H1 (cell line): ENCODE measurements at regions not wholly inside any gene's neighbourhood (a gene's known extent, or its start where the extent isn't known, plus 50 kb on each side); places are given as distances from the start of the nearest gene placed in this dataset.

Experiments used
- CTCF ChIA-PET: fragments of 300-600 bp; sonication (Branson Sonifier 250); formaldehyde crosslinking; loops from one replicate; lab custom pipeline; 2021; ENCODE audit not compliant: partially characterized antibody; lab: Charles Lee
- POLR2A ChIA-PET: fragments of 300-600 bp; sonication (Branson Sonifier 250); formaldehyde crosslinking; loops from one replicate; lab custom pipeline; 2021; ENCODE audit warnings: inconsistent platforms; ENCODE audit not compliant: partially characterized antibody; lab: Charles Lee
- DNase-seq, 2 experiments: peaks; one replicate each; pipeline versions ENCODE4 v3.0.0 to v3.0.0-alpha.2; 2010 to 2022; ENCODE audit warnings: low spot score in 2 of 2, low read depth in 1 of 2, mixed read lengths in 1 of 2
- FAIRE-seq: peaks from 2 replicates; lab custom pipeline; 2011; peaks lifted over from hg19 to GRCh38; lab: Jason Lieb, UNC
- H2AFZ ChIP-seq: 2 replicates; pipeline ENCODE4 v1.8.1; 2012; ENCODE audit warnings: low read length, inconsistent platforms
- H2AK5ac ChIP-seq: 2 replicates; pipeline ENCODE4 v1.6.1; 2013; ENCODE audit warnings: low read depth, low read length
- H2BK120ac ChIP-seq: replicated peaks from 2 replicates; pipeline ENCODE3; 2013; ENCODE audit warnings: low read depth, low read length, inconsistent platforms
- H2BK12ac ChIP-seq: 2 replicates; pipeline ENCODE4 v1.6.1; 2013; ENCODE audit warnings: low read depth, low read length
- H2BK15ac ChIP-seq: 2 replicates; pipeline ENCODE4 v1.6.1; 2013; ENCODE audit warnings: low read length
- H2BK20ac ChIP-seq: 2 replicates; pipeline ENCODE4 v1.6.1; 2013; ENCODE audit warnings: low read length
- H2BK5ac ChIP-seq: 2 replicates; pipeline ENCODE4 v1.6.1; 2013; ENCODE audit warnings: low read depth, low read length
- H3K14ac ChIP-seq: 2 replicates; pipeline ENCODE4 v1.6.1; 2013; ENCODE audit warnings: inconsistent platforms; ENCODE audit not compliant: insufficient read length
- H3K18ac ChIP-seq: 2 replicates; pipeline ENCODE4 v1.6.1; 2013; ENCODE audit warnings: low read length; ENCODE audit errors: extremely low read depth
- H3K23ac ChIP-seq: 2 replicates; pipeline ENCODE4 v1.6.1; 2013; ENCODE audit warnings: inconsistent platforms; ENCODE audit not compliant: insufficient read length
- H3K23me2 ChIP-seq: 2 replicates; pipeline ENCODE4 v1.6.1; 2013; ENCODE audit warnings: low read depth, low read length
- H3K27ac ChIP-seq: 2 replicates; pipeline ENCODE4 v1.6.1; 2011; ENCODE audit warnings: low read depth, low read length, inconsistent platforms
- H3K27me3 ChIP-seq, 4 experiments: replicated peaks in 1 of 4; 1 replicate in 1 of 4; 2 replicates in 3 of 4; pipeline versions ENCODE4 v1.6.1 to v1.8.1; 2011 to 2013; ENCODE audit warnings: low read length in 3 of 4, mild to moderate bottlenecking in 3 of 4, inconsistent platforms in 2 of 4, mixed read lengths in 2 of 4, moderate library complexity in 1 of 4; ENCODE audit not compliant: control insufficient read depth in 3 of 4, insufficient read depth in 3 of 4; ENCODE audit errors: extremely low read depth in 1 of 4
- H3K36me3 ChIP-seq, 4 experiments: 2 replicates each; pipeline versions ENCODE4 v1.6.1 to v1.8.1; 2011 to 2013; ENCODE audit warnings: mild to moderate bottlenecking in 4 of 4, low read length in 3 of 4, moderate library complexity in 2 of 4, control low read depth in 1 of 4, inconsistent platforms in 1 of 4; ENCODE audit not compliant: insufficient read depth in 4 of 4, control insufficient read depth in 2 of 4
- H3K4ac ChIP-seq: replicated peaks from 2 replicates; pipeline ENCODE3; 2013; ENCODE audit warnings: low read length, low read depth, mixed read lengths, inconsistent platforms; ENCODE audit not compliant: insufficient read length
- H3K4me1 ChIP-seq, 4 experiments: replicated peaks in 1 of 4; 1 replicate in 1 of 4; 2 replicates in 3 of 4; pipeline versions ENCODE4 v1.6.1 to v1.8.1; 2011 to 2013; ENCODE audit warnings: low read length in 3 of 4, inconsistent platforms in 2 of 4, mixed read lengths in 1 of 4; ENCODE audit not compliant: insufficient read depth in 4 of 4, control insufficient read depth in 3 of 4
- H3K4me2 ChIP-seq, 2 experiments: 2 replicates each; pipeline versions ENCODE4 v1.6.1 to v1.8.1; 2011 to 2013; ENCODE audit warnings: low read depth in 2 of 2, low read length in 2 of 2, control low read depth in 1 of 2, inconsistent platforms in 1 of 2, mild to moderate bottlenecking in 1 of 2; ENCODE audit not compliant: insufficient read depth in 1 of 2
- H3K4me3 ChIP-seq, 4 experiments: fragments of 200-600, 300-600 bp in 1 of 4; sonication (generic), shearing (Covaris generic), sonication (Bioruptor Twin) in 1 of 4; 2 replicates each; pipeline versions ENCODE4 v1.5.1 to v1.8.1; 2011 to 2016; ENCODE audit warnings: low read length in 4 of 4, low read depth in 3 of 4, control low read depth in 2 of 4, inconsistent platforms in 2 of 4, mild to moderate bottlenecking in 2 of 4, mixed read lengths in 1 of 4, moderate library complexity in 1 of 4; ENCODE audit not compliant: insufficient read depth in 2 of 4; ENCODE audit errors: extremely low read depth in 1 of 4
- H3K56ac ChIP-seq: replicated peaks from 2 replicates; pipeline ENCODE3; 2013; ENCODE audit warnings: low read depth, mild to moderate bottlenecking, mixed read lengths, low read length, inconsistent platforms; ENCODE audit not compliant: insufficient read length
- H3K79me1 ChIP-seq: 2 replicates; pipeline ENCODE4 v1.6.1; 2013; ENCODE audit warnings: low read depth, low read length, control low read depth
- H3K79me2 ChIP-seq, 2 experiments: 2 replicates each; pipeline versions ENCODE4 v1.6.1 to v1.8.1; 2012 to 2013; ENCODE audit warnings: low read length in 2 of 2, mild to moderate bottlenecking in 2 of 2, inconsistent platforms in 1 of 2; ENCODE audit not compliant: insufficient read depth in 2 of 2, control insufficient read depth in 1 of 2
- H3K9ac ChIP-seq, 4 experiments: replicated peaks in 1 of 4; 1 replicate in 1 of 4; 2 replicates in 3 of 4; pipeline versions ENCODE4 v1.6.1 to v1.8.1; 2011 to 2013; ENCODE audit warnings: low read depth in 3 of 4, low read length in 3 of 4, control low read depth in 2 of 4, mild to moderate bottlenecking in 2 of 4, moderate library complexity in 2 of 4, inconsistent platforms in 1 of 4; ENCODE audit errors: extremely low read depth in 1 of 4
- H3K9me3 ChIP-seq, 2 experiments: 2 replicates each; pipeline versions ENCODE4 v1.6.1 to v1.8.1; 2012 to 2013; ENCODE audit warnings: mild to moderate bottlenecking in 2 of 2, moderate library complexity in 2 of 2, control low read depth in 1 of 2, inconsistent platforms in 1 of 2, low read depth in 1 of 2, low read length in 1 of 2, mixed read lengths in 1 of 2; ENCODE audit not compliant: insufficient read depth in 2 of 2
- H4K20me1 ChIP-seq, 2 experiments: replicated peaks in 1 of 2; 2 replicates each; pipeline versions ENCODE3 to v1.8.1; 2011 to 2013; ENCODE audit warnings: inconsistent platforms in 2 of 2, low read length in 2 of 2, mild to moderate bottlenecking in 1 of 2; ENCODE audit not compliant: insufficient read depth in 2 of 2, control insufficient read depth in 1 of 2
- H4K5ac ChIP-seq: 2 replicates; pipeline ENCODE4 v1.6.1; 2013; ENCODE audit warnings: low read length, low read depth, mixed read lengths, inconsistent platforms; ENCODE audit not compliant: insufficient read length
- H4K8ac ChIP-seq: 2 replicates; pipeline ENCODE4 v1.8.0; 2013; ENCODE audit warnings: mild to moderate bottlenecking, moderate library complexity, low read length, inconsistent platforms; ENCODE audit not compliant: insufficient read depth; ENCODE audit errors: extremely low read depth
- H4K91ac ChIP-seq: replicated peaks from 2 replicates; pipeline ENCODE3; 2013; ENCODE audit warnings: low read length, mixed read lengths, inconsistent platforms; ENCODE audit not compliant: insufficient read length
- ATF3 ChIP-seq: IDR thresholded peaks from 2 replicates; pipeline ENCODE4 v1.6.1; 2011; ENCODE audit warnings: low read depth, mild to moderate bottlenecking, low read length; ENCODE audit not compliant: insufficient read depth
- BRCA1 ChIP-seq: IDR thresholded peaks from 2 replicates; pipeline ENCODE4 v1.6.1; 2012; ENCODE audit warnings: low read depth, low read length, improper control_type of control experiment
- CHD1 ChIP-seq: IDR thresholded peaks from 2 replicates; pipeline ENCODE4 v1.6.1; 2012; ENCODE audit warnings: low read depth, low read length, improper control_type of control experiment
- CREB1 ChIP-seq: IDR thresholded peaks from 2 replicates; pipeline ENCODE4 v1.6.1; 2012; ENCODE audit warnings: inconsistent platforms
- CTCF ChIP-seq, 3 experiments: IDR thresholded peaks; 1 replicate in 2 of 3; 2 replicates in 1 of 3; pipeline versions ENCODE4 v1.5.1 to v1.6.1; 2011; ENCODE audit warnings: low read length in 3 of 3, mild to moderate bottlenecking in 3 of 3, inconsistent platforms in 2 of 3, low read depth in 1 of 3, moderate library complexity in 1 of 3; ENCODE audit not compliant: insufficient read depth in 1 of 3; ENCODE audit errors: control extremely low read depth in 1 of 3
- JUN ChIP-seq: IDR thresholded peaks from 2 replicates; pipeline ENCODE4 v1.6.1; 2011; ENCODE audit warnings: low read depth, mild to moderate bottlenecking, improper control_type of control experiment, low read length
- KDM4A ChIP-seq: IDR thresholded peaks from one replicate; pipeline ENCODE4 v1.7.1; 2012; ENCODE audit warnings: low read depth, mild to moderate bottlenecking, moderate library complexity, low read length, inconsistent platforms; ENCODE audit not compliant: severe bottlenecking
- SIN3A ChIP-seq, 2 experiments: IDR thresholded peaks in 1 of 2; conservative IDR thresholded peaks in 1 of 2; 2 replicates each; pipeline ENCODE4 v1.6.1; 2011 to 2012; ENCODE audit warnings: low read length in 2 of 2, improper control_type of control experiment in 1 of 2, low read depth in 1 of 2, mild to moderate bottlenecking in 1 of 2
- SP1 ChIP-seq: IDR thresholded peaks from 2 replicates; pipeline ENCODE4 v1.6.1; 2011; ENCODE audit warnings: low read depth, low read length
- SRF ChIP-seq: IDR thresholded peaks from 2 replicates; pipeline ENCODE4 v1.6.1; 2011; ENCODE audit warnings: mild to moderate bottlenecking, low read depth, low read length, moderate library complexity
- ZNF274 ChIP-seq: IDR thresholded peaks from 2 replicates; pipeline ENCODE4 v1.7.0; 2012; ENCODE audit warnings: low read length, borderline replicate concordance; ENCODE audit errors: extremely low read depth
- WGBS, 2 experiments: shearing (Covaris generic) in 1 of 2; methylation state at CpG; one replicate each; pipeline versions ENCODE4 v1.1.6 to v1.1.7; 2013 to 2015; ENCODE audit warnings: low lambda C conversion rate in 2 of 2, mixed read lengths in 2 of 2, inconsistent platforms in 1 of 2, low coverage in 1 of 2, missing lambda C conversion rate in 1 of 2; ENCODE audit not compliant: insufficient replicate concordance in 2 of 2, insufficient coverage in 1 of 2, insufficient read length in 1 of 2; ENCODE audit errors: extremely low coverage in 1 of 2, missing lambda C conversion rate in 1 of 2; 5-methylcytosine and 5-hydroxymethylcytosine counted together

GRCh38 chr3:107106316-107106715 lies 270.9 kb upstream of the CCDC54 start:
- Histone ChIP-seq H4K5ac (no peak overlapping the region), H2BK5ac (no peak overlapping the region), H3K9me3 (peaks cover 4 to 8% of the 10 kb centered on the region in 2 experiments; a peak in 1 of 4 replicates), H3K79me2 (no peaks in the 10 kb centered on the region), H3K4me1 (no peaks in the 10 kb centered on the region), H3K4me2 (no peak overlapping the region), H3K23me2 (no peaks in the 10 kb centered on the region), H3K9ac (no peak overlapping the region), H3K18ac (no peak overlapping the region), H4K20me1 (no peaks in the 10 kb centered on the region), H3K36me3 (no peaks in the 10 kb centered on the region), H3K56ac (no peak overlapping the region), H2AFZ (no peak overlapping the region), H3K4ac (no peak overlapping the region), H4K91ac (no peak overlapping the region), H3K27me3 (no peaks in the 10 kb centered on the region), H3K27ac (no peak overlapping the region), H3K4me3 (no peak overlapping the region), H2BK20ac (no peak overlapping the region), H3K14ac (no peak overlapping the region), H2BK120ac (no peak overlapping the region), H2AK5ac (no peak overlapping the region), H4K8ac (no peak overlapping the region), H3K79me1 (no peaks in the 10 kb centered on the region), H3K23ac (no peak overlapping the region), H2BK12ac (no peak overlapping the region), H2BK15ac (no peak overlapping the region)
- TF ChIP-seq SRF (no peak), BRCA1 (no peak), ATF3 (no peak), SP1 (no peak), CHD1 (no peak), ZNF274 (no peak), CREB1 (no peak), CTCF (IDR thresholded peaks at IDR 0.05; ENCODE audit: control extremely low read depth in 1 of 3, insufficient read depth in 1 of 3, low read depth in 1 of 3, low read length in 3 of 3) (no peak), JUN (no peak), SIN3A (conservative IDR thresholded peaks at IDR 0.05 in 1 of 2, IDR thresholded peaks at IDR 0.05 in 1 of 2; ENCODE audit: low read depth in 1 of 2, low read length in 2 of 2) (no peak), KDM4A (no peak)
- DNase-seq: no peak
- 85% methylated on average over 7 of the region's 7 CpGs; no CpG with 5 or more reads in 1 of the 2 experiments for WGBS, 2 experiments
- no peak for FAIRE-seq
- CTCF ChIA-PET: interaction anchor here (1.3 kb wide), 1 partner anchor 12 kb away, joined by 6 read pairs; no protein-coding TSS in a partner anchor
- POLR2A ChIA-PET: no interaction called here
